Natural killer cell (primary cell): ENCODE measurements at regions not wholly inside any gene's neighbourhood (a gene's known extent, or its start where the extent isn't known, plus 50 kb on each side); places are given as distances from the start of the nearest gene placed in this dataset.

ENCODE experiments used
- ATAC-seq, 3 donors: fragments of 150-1000 bp in 2 of 3; fragments of 200-7000 bp in 1 of 3; cut with Tn5 transposase; 1 replicate in 1 of 3; 2 replicates in 2 of 3; pipeline ENCODE4 v1.10.0; 2021; ENCODE audit warnings: mild to moderate bottlenecking in 2 of 3, moderate library complexity in 2 of 3
- DNase-seq, 2 donors: peaks; one replicate each; pipeline versions ENCODE4 v3.0.0 to v3.0.0-alpha.2; 2013 to 2021; ENCODE audit warnings: mixed read lengths in 1 of 2
- H3K27ac ChIP-seq: one replicate; pipeline ENCODE4 v1.5.1; 2013; ENCODE audit warnings: mild to moderate bottlenecking, low read length
- H3K27me3 ChIP-seq: one replicate; pipeline ENCODE4 v1.6.1; 2013; ENCODE audit warnings: low read length; ENCODE audit not compliant: control insufficient read depth, insufficient read depth
- H3K36me3 ChIP-seq: one replicate; pipeline ENCODE4 v1.6.1; 2013; ENCODE audit warnings: low read length; ENCODE audit not compliant: control insufficient read depth, insufficient read depth
- H3K4me1 ChIP-seq: one replicate; pipeline ENCODE4 v1.6.1; 2013; ENCODE audit warnings: low read length; ENCODE audit not compliant: control insufficient read depth, insufficient read depth
- H3K4me3 ChIP-seq: one replicate; pipeline ENCODE4 v1.5.1; 2013; ENCODE audit warnings: low read length
- H3K9me3 ChIP-seq: one replicate; pipeline ENCODE4 v1.6.1; 2013; ENCODE audit warnings: low read length; ENCODE audit not compliant: control insufficient read depth, insufficient read depth
- H3K27ac Mint-ChIP-seq, 2 donors: one replicate each; pipeline ENCODE4 v1.8.0; 2022; ENCODE audit warnings: mild to moderate bottlenecking in 2 of 2, mixed read lengths in 2 of 2, moderate library complexity in 1 of 2
- H3K27me3 Mint-ChIP-seq, 2 donors: one replicate each; pipeline ENCODE4 v1.8.0; 2022; ENCODE audit warnings: low read depth in 2 of 2, mixed read lengths in 2 of 2
- H3K36me3 Mint-ChIP-seq: one replicate; pipeline ENCODE4 v1.8.0; 2022; ENCODE audit warnings: mixed read lengths
- H3K4me1 Mint-ChIP-seq, 2 donors: one replicate each; pipeline ENCODE4 v1.8.0; 2022; ENCODE audit warnings: mixed read lengths in 2 of 2
- H3K4me3 Mint-ChIP-seq: one replicate; pipeline ENCODE4 v1.8.0; 2022; ENCODE audit warnings: mild to moderate bottlenecking, moderate library complexity, mixed read lengths
- H3K9me3 Mint-ChIP-seq, 2 donors: one replicate each; pipeline ENCODE4 v1.8.0; 2022; ENCODE audit warnings: mixed read lengths in 2 of 2
- WGBS: methylation state at CpG from one replicate; pipeline ENCODE4 v1.1.7; 2013; ENCODE audit warnings: missing lambda C conversion rate; ENCODE audit not compliant: insufficient coverage; 5-methylcytosine and 5-hydroxymethylcytosine counted together
- intact Hi-C: fragments of 100-400 bp; cut with micrococcal nuclease; formaldehyde crosslinking; loops from one replicate; pipeline ENCODE4 v1.14.2; 2022
- TF ChIP-seq, protein P1 (sequence below): fragments of 200-600 bp; IDR thresholded peaks from one replicate; pipeline ENCODE4 v1.8.0; 2022; ENCODE audit warnings: antibody characterized with exemption

DNA sequence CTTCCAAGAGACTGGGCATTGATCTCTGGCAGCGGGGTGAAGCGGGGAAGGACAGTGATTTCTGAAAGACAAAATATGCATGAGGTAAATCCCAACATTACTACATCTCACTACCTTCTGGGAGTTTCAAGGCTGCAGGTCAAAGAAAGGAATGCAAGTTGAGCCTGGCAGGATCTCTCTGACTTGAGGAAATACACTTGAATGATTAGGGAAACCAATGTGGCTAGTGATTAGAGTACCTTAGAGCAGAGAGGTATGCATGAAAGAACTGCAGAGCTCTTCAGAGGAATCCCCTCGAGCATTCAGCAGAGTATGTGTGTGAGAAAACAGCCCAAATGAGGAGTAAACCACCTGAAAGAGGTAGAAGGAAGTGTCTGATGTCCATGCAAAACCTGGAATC lies 2874.1 kb upstream of the PCDH20 start:
- no peaks in the 10 kb centered on the region for H3K9me3 ChIP-seq
- H3K4me1 Mint-ChIP-seq, result no peaks in the 10 kb centered on the region
- H3K27me3 ChIP-seq, result no peaks in the 10 kb centered on the region
- no peaks in the 10 kb centered on the region for H3K27me3 Mint-ChIP-seq
- TF ChIP-seq, protein P1, sequence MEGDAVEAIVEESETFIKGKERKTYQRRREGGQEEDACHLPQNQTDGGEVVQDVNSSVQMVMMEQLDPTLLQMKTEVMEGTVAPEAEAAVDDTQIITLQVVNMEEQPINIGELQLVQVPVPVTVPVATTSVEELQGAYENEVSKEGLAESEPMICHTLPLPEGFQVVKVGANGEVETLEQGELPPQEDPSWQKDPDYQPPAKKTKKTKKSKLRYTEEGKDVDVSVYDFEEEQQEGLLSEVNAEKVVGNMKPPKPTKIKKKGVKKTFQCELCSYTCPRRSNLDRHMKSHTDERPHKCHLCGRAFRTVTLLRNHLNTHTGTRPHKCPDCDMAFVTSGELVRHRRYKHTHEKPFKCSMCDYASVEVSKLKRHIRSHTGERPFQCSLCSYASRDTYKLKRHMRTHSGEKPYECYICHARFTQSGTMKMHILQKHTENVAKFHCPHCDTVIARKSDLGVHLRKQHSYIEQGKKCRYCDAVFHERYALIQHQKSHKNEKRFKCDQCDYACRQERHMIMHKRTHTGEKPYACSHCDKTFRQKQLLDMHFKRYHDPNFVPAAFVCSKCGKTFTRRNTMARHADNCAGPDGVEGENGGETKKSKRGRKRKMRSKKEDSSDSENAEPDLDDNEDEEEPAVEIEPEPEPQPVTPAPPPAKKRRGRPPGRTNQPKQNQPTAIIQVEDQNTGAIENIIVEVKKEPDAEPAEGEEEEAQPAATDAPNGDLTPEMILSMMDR, result no peak
- WGBS, result 81% methylated on average over 3 of the region's 3 CpGs
- no peaks in the 10 kb centered on the region for H3K36me3 Mint-ChIP-seq
- DNase-seq, result no peak
- no peak overlapping the region for H3K27ac Mint-ChIP-seq
- no peaks in the 10 kb centered on the region for H3K4me1 ChIP-seq
- no peak for ATAC-seq
- H3K4me3 Mint-ChIP-seq, result no peak overlapping the region
- intact Hi-C loops, result no loop called here
- H3K9me3 Mint-ChIP-seq, result peaks cover 20 to 36% of the 10 kb centered on the region in 2 donors
- H3K4me3 ChIP-seq, result no peak overlapping the region
- H3K27ac ChIP-seq, result no peak overlapping the region
- H3K36me3 ChIP-seq, result no peaks in the 10 kb centered on the region

DNA sequence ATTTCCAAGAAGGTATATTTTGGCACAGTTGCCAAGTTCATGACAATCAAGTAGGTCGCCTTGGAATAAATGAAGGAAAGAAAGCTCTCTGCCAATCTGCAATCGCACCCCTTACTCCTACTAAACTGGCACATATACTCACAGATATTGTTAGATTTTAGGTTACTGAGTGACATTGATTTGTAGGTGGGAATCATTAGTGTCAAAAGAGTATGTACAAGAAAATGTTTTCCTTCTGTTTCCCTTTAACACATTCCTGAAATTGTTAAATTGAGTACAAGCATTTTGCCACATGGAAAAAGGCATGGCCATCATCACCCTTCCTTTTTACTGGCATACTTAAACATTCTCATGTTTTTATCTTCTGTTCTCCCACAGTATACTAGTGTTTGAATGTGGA lies 2868.3 kb upstream of the PCDH20 start:
- no peak overlapping the region for H3K27ac Mint-ChIP-seq
- no peaks in the 10 kb centered on the region for H3K9me3 ChIP-seq
- WGBS, result 100% methylated on average over 1 of the region's 2 CpGs
- H3K4me1 ChIP-seq, result no peaks in the 10 kb centered on the region
- no peaks in the 10 kb centered on the region for H3K36me3 ChIP-seq
- no peak overlapping the region for H3K4me3 ChIP-seq
- intact Hi-C loops, result no loop called here
- no peak overlapping the region for H3K4me3 Mint-ChIP-seq
- DNase-seq, result no peak
- peaks cover 8 to 26% of the 10 kb centered on the region in 2 donors for H3K9me3 Mint-ChIP-seq
- no peaks in the 10 kb centered on the region for H3K27me3 ChIP-seq
- ATAC-seq, result no peak
- no peaks in the 10 kb centered on the region for H3K36me3 Mint-ChIP-seq
- TF ChIP-seq, protein P1, result no peak
- H3K4me1 Mint-ChIP-seq, result no peaks in the 10 kb centered on the region
- no peak overlapping the region for H3K27ac ChIP-seq
- H3K27me3 Mint-ChIP-seq, result no peaks in the 10 kb centered on the region

DNA sequence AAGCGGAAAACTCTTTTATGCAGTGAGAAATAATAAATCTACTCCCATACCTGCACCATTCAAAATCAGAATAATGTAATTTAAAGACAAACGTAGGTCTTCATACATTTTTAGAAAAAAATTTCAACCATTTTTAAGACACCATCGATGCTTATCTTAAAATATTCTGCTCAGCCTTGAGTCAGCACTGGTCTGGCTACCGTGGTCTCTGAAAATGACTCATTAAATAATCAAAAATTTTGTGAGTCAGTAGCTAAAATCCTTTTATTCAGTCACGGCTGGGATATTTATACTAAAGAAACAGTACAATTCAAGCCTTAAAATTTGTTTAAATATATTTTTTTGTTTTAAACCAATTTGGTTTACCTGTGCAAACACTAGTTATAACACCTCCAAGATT lies 2862.8 kb upstream of the PCDH20 start:
- DNase-seq (no peak), ATAC-seq (no peak)
- Histone ChIP-seq H3K27ac (no peak overlapping the region), H3K36me3 (no peaks in the 10 kb centered on the region), H3K27me3 (no peaks in the 10 kb centered on the region), H3K4me1 (no peaks in the 10 kb centered on the region), H3K9me3 (no peaks in the 10 kb centered on the region), H3K4me3 (no peak overlapping the region)
- no peaks in the 10 kb centered on the region for H3K36me3 Mint-ChIP-seq
- peaks cover 3 to 6% of the 10 kb centered on the region in 2 donors for H3K9me3 Mint-ChIP-seq
- H3K27ac Mint-ChIP-seq, result no peak overlapping the region
- intact Hi-C loops, result no loop called here
- TF ChIP-seq, protein P1, result no peak
- H3K4me1 Mint-ChIP-seq, result no peaks in the 10 kb centered on the region
- WGBS, result 86% methylated on average over 3 of the region's 5 CpGs
- H3K27me3 Mint-ChIP-seq, result no peaks in the 10 kb centered on the region
- no peak overlapping the region for H3K4me3 Mint-ChIP-seq

DNA sequence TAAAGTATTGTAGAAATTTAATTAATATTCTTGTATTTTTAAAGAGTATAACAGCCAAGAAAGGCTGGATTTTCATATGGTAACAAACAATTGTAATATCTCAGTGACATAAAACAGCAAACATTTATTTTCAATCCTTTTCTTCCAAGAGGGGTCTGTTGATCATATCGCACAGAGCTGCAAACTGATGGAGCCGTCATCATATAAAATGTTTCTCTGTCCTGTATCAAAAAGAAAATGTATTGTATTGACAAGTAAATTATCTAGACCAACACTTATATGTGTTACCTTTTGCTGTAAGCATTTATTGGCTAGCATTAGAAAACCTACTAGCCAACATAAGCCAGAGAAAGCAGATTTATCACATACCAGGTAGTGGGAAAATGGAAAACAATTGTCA lies 2861.4 kb upstream of the PCDH20 start:
- no peaks in the 10 kb centered on the region for H3K4me1 Mint-ChIP-seq
- ATAC-seq (no peak), DNase-seq (no peak)
- peaks cover 3% of the 10 kb centered on the region in 2 donors for H3K9me3 Mint-ChIP-seq
- Histone ChIP-seq H3K27me3 (no peaks in the 10 kb centered on the region), H3K36me3 (no peaks in the 10 kb centered on the region), H3K9me3 (peaks cover 3% of the 10 kb centered on the region), H3K4me1 (no peaks in the 10 kb centered on the region), H3K27ac (no peak overlapping the region), H3K4me3 (no peak overlapping the region)
- TF ChIP-seq, protein P1, result no peak
- H3K36me3 Mint-ChIP-seq, result no peaks in the 10 kb centered on the region
- H3K27ac Mint-ChIP-seq, result no peak overlapping the region
- intact Hi-C loops, result no loop called here
- H3K27me3 Mint-ChIP-seq, result no peaks in the 10 kb centered on the region
- H3K4me3 Mint-ChIP-seq, result no peak overlapping the region
- no CpG with 5 or more reads among the region's 2 CpGs for WGBS
